NB4 (cell line): ENCODE measurements at regions not wholly inside any gene's neighbourhood (a gene's known extent, or its start where the extent isn't known, plus 50 kb on each side); places are given as distances from the start of the nearest gene placed in this dataset.

Experiments
- DNase-seq: peaks from one replicate; pipeline ENCODE4 v3.0.0; 2010; ENCODE audit warnings: low read depth
- H3K4me3 ChIP-seq: one replicate; pipeline ENCODE4 v1.5.1; 2011; ENCODE audit warnings: mild to moderate bottlenecking, low read depth, low read length, moderate library complexity
- MYC ChIP-seq: IDR thresholded peaks from 2 replicates; pipeline ENCODE4 v1.6.1; 2011; ENCODE audit warnings: low read depth, low read length
- POLR2A ChIP-seq: IDR thresholded peaks from 2 replicates; pipeline ENCODE4 v1.6.1; 2011; ENCODE audit warnings: mild to moderate bottlenecking; ENCODE audit not compliant: insufficient read length; ENCODE audit errors: extremely low read depth
- TF ChIP-seq, protein P1 (sequence below): IDR thresholded peaks from 2 replicates; pipeline ENCODE4 v1.6.1; 2011; ENCODE audit warnings: low read depth, low read length
- TF ChIP-seq, protein P2 (sequence below): IDR thresholded peaks from one replicate; pipeline ENCODE4 v1.5.1; 2012; ENCODE audit warnings: low read depth, low read length

DNA sequence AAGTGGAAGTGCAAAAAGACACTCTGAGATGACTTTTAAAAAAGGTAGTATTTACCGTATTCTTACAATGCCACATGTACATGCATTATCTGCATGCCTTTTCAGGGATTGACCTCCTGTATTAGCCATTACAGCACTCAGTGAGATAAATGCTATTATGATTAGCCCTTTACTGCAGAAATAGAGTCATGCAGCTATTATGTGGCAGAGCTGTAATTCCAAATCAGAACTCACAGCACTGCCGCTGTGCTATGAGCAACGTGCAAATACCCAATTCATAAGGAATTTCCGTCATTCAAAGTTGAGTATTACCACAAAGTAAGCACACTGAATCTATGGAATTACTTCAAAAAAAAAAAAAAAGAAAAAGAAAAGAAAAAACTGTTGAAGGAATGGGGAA lies 92.1 kb upstream of the SMAD1 start:
- DNase-seq, result no peak
- no peak for TF ChIP-seq MYC
- TF ChIP-seq POLR2A, result no peak
- TF ChIP-seq, protein P1, sequence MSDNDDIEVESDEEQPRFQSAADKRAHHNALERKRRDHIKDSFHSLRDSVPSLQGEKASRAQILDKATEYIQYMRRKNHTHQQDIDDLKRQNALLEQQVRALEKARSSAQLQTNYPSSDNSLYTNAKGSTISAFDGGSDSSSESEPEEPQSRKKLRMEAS, result no peak
- TF ChIP-seq, protein P2, sequence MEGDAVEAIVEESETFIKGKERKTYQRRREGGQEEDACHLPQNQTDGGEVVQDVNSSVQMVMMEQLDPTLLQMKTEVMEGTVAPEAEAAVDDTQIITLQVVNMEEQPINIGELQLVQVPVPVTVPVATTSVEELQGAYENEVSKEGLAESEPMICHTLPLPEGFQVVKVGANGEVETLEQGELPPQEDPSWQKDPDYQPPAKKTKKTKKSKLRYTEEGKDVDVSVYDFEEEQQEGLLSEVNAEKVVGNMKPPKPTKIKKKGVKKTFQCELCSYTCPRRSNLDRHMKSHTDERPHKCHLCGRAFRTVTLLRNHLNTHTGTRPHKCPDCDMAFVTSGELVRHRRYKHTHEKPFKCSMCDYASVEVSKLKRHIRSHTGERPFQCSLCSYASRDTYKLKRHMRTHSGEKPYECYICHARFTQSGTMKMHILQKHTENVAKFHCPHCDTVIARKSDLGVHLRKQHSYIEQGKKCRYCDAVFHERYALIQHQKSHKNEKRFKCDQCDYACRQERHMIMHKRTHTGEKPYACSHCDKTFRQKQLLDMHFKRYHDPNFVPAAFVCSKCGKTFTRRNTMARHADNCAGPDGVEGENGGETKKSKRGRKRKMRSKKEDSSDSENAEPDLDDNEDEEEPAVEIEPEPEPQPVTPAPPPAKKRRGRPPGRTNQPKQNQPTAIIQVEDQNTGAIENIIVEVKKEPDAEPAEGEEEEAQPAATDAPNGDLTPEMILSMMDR, result no peak
- H3K4me3 ChIP-seq, result no peak overlapping the region

GRCh38 chr4:145388043-145388442 lies 93.6 kb upstream of the SMAD1 start:
- TF ChIP-seq POLR2A (no peak), MYC (no peak)
- TF ChIP-seq, protein P1, result no peak
- TF ChIP-seq, protein P2, result no peak
- no peak overlapping the region for H3K4me3 ChIP-seq
- no peak for DNase-seq

- TF ChIP-seq MYC (no peak), POLR2A (no peak)
- TF ChIP-seq, protein P2, result no peak
- TF ChIP-seq, protein P1, result no peak
- no peak for DNase-seq
- H3K4me3 ChIP-seq, result no peak overlapping the region
Observed at GRCh38 chr4:145387079-145387478, 94.6 kb upstream of the SMAD1 start.

GRCh38 chr4:145381163-145381562 lies 100.5 kb upstream of the SMAD1 start:
- DNase-seq, result no peak
- no peak for TF ChIP-seq POLR2A
- TF ChIP-seq, protein P2, result no peak
- TF ChIP-seq, protein P1, result no peak
- no peak for TF ChIP-seq MYC
- H3K4me3 ChIP-seq, result no peak overlapping the region

DNA sequence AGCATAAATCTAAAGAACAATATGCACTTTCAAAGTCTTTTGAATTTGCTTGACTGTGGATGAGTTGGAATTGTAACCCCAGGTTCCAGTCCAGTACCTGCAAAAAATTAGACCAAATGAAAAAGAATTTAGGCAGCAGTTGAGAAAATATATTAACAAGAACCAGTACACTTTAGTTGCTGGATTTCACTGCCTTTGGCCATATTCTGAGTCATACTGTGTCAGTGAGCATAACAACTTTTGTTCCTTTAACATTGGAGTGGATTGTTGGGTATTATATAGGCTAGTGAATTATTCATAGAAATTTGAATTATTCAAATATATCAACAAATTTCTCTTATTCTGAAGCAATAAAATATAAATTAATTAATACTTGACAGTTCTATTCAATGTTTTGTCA lies 101.5 kb upstream of the SMAD1 start:
- H3K4me3 ChIP-seq, result no peak overlapping the region
- no peak for TF ChIP-seq POLR2A
- TF ChIP-seq, protein P1, result no peak
- TF ChIP-seq, protein P2, result no peak
- TF ChIP-seq MYC, result no peak
- no peak for DNase-seq

- no peak for DNase-seq
- TF ChIP-seq, protein P2, result no peak
- TF ChIP-seq MYC, result no peak
- TF ChIP-seq, protein P1, result no peak
- TF ChIP-seq POLR2A, result no peak
Observed at GRCh38 chr4:145375416-145375815, 106.2 kb upstream of the SMAD1 start.

More at GRCh38 chr4:145375416-145375815, 106.2 kb upstream of the SMAD1 start:
- no peak overlapping the region for H3K4me3 ChIP-seq
